HCT116 (cell line): ENCODE measurements at regions not wholly inside any gene's neighbourhood (a gene's known extent, or its start where the extent isn't known, plus 50 kb on each side); places are given as distances from the start of the nearest gene placed in this dataset.

Source experiments
- ATAC-seq: fragments of 200-7000 bp; cut with Tn5 transposase; 2 replicates; pipeline ENCODE4 v1.9.1; 2020; ENCODE audit warnings: mild to moderate bottlenecking, moderate library complexity
- BruUV-seq: library from RNA; stranded (reverse); fragments of 400-500 nt; replicated peaks from 2 replicates; lab custom pipeline; 2021; lab: Mats Ljungman, UMichigan
- CTCF ChIA-PET: fragments of 300-600 bp; sonication (Branson Sonifier 250); formaldehyde crosslinking; loops from one replicate; lab custom pipeline; 2021; ENCODE audit warnings: antibody characterized with exemption; lab: Charles Lee
- POLR2A ChIA-PET: fragments of 300-600, 350-600 bp; sonication (Branson Sonifier 250); formaldehyde crosslinking; loops from one replicate; lab custom pipeline; 2021; ENCODE audit warnings: antibody characterized with exemption; lab: Charles Lee
- RAD21 ChIA-PET, 2 experiments: fragments of 300-600 bp; sonication (Branson Sonifier 250); formaldehyde crosslinking; loops; one replicate each; lab custom pipeline; 2023; ENCODE audit warnings: low total read pairs in 2 of 2; ENCODE audit not compliant: uncharacterized antibody in 2 of 2, unreplicated experiment in 2 of 2, low non-redundant PET in 1 of 2; lab: Charles Lee
- DNase-seq: peaks from one replicate; pipeline ENCODE4 v3.0.0-alpha.2; 2010; ENCODE audit warnings: low read depth, low spot score
- H2AFZ ChIP-seq: fragments of 200-600 bp; shearing (Covaris generic), sonication (generic); 2 replicates; pipeline ENCODE4 v1.6.1; 2017; ENCODE audit warnings: low read depth, mixed run types, mixed read lengths, antibody characterized with exemption, low read length; ENCODE audit not compliant: poor library complexity, severe bottlenecking
- H3K27ac ChIP-seq: 2 replicates; pipeline ENCODE4 v1.5.1; 2012; ENCODE audit warnings: low read depth, low read length
- H3K27me3 ChIP-seq: fragments of 200-600 bp; sonication (generic); 2 replicates; pipeline ENCODE4 v1.6.1; 2016; ENCODE audit warnings: mixed run types, low read length, mixed read lengths; ENCODE audit not compliant: insufficient read depth
- H3K36me3 ChIP-seq, 2 experiments: fragments of 200-500 bp in 1 of 2; fragments of 200-600 bp in 1 of 2; sonication (Bioruptor generic) in 1 of 2; sonication (generic) in 1 of 2; 2 replicates each; pipeline versions ENCODE4 v1.5.1 to v1.6.1; 2014 to 2016; ENCODE audit warnings: low read length in 2 of 2, inconsistent platforms in 1 of 2, mixed read lengths in 1 of 2, mixed run types in 1 of 2; ENCODE audit not compliant: insufficient read depth in 2 of 2, control insufficient read depth in 1 of 2
- H3K4me1 ChIP-seq, 2 experiments: fragments of 200-600 bp in 1 of 2; sonication (generic) in 1 of 2; 2 replicates each; pipeline versions ENCODE4 v1.5.1 to v1.6.1; 2012 to 2017; ENCODE audit warnings: low read length in 2 of 2, inconsistent platforms in 1 of 2, mild to moderate bottlenecking in 1 of 2, mixed read lengths in 1 of 2, mixed run types in 1 of 2, moderate library complexity in 1 of 2; ENCODE audit not compliant: insufficient read depth in 2 of 2, control insufficient read depth in 1 of 2
- H3K4me2 ChIP-seq: fragments of 200-600 bp; sonication (generic); 2 replicates; pipeline ENCODE4 v1.6.1; 2017; ENCODE audit warnings: mixed run types, low read length, mixed read lengths
- H3K4me3 ChIP-seq, 2 experiments: fragments of 200-600 bp in 1 of 2; sonication (generic) in 1 of 2; replicated peaks in 1 of 2; 2 replicates each; pipeline ENCODE4 v1.5.1; 2011 to 2016; ENCODE audit warnings: low read length in 2 of 2, control low read depth in 1 of 2, low read depth in 1 of 2, mild to moderate bottlenecking in 1 of 2, mixed read lengths in 1 of 2, mixed run types in 1 of 2
- H3K79me2 ChIP-seq: fragments of 200-600 bp; sonication (generic); 2 replicates; pipeline ENCODE4 v1.6.1; 2017; ENCODE audit warnings: mild to moderate bottlenecking, mixed run types, low read length, moderate library complexity, mixed read lengths; ENCODE audit not compliant: insufficient read depth
- H3K9ac ChIP-seq: fragments of 200-600 bp; sonication (generic); 2 replicates; pipeline ENCODE4 v1.6.1; 2016; ENCODE audit warnings: low read length, mixed read lengths
- H3K9me2 ChIP-seq: fragments of 200-600 bp; sonication (generic), shearing (Covaris generic); 2 replicates; pipeline ENCODE4 v1.6.1; 2017; ENCODE audit warnings: mixed run types, mild to moderate bottlenecking, moderate library complexity; ENCODE audit not compliant: insufficient read depth
- H3K9me3 ChIP-seq, 2 experiments: fragments of 200-500 bp in 1 of 2; fragments of 200-600 bp in 1 of 2; sonication (Bioruptor generic) in 1 of 2; sonication (generic) in 1 of 2; 2 replicates each; pipeline ENCODE4 v1.6.1; 2014 to 2017; ENCODE audit warnings: low read length in 2 of 2, mixed read lengths in 2 of 2, inconsistent platforms in 1 of 2, low read depth in 1 of 2, mild to moderate bottlenecking in 1 of 2, mixed run types in 1 of 2, moderate library complexity in 1 of 2; ENCODE audit not compliant: control insufficient read depth in 1 of 2, insufficient read depth in 1 of 2
- H4K20me1 ChIP-seq: fragments of 200-600 bp; sonication (generic), shearing (Covaris generic); 2 replicates; pipeline ENCODE4 v1.6.1; 2017; ENCODE audit warnings: mixed run types, mild to moderate bottlenecking, moderate library complexity; ENCODE audit not compliant: insufficient read depth
- CBX3 ChIP-seq: IDR thresholded peaks from 2 replicates; pipeline ENCODE4 v1.6.1; 2012; ENCODE audit warnings: low read depth
- EZH2phosphoT487 ChIP-seq: fragments of 200-600 bp; IDR thresholded peaks from 2 replicates; pipeline ENCODE4 v1.6.1; 2018; ENCODE audit warnings: antibody characterized with exemption, borderline replicate concordance
- FOSL1 ChIP-seq: IDR thresholded peaks from 2 replicates; pipeline ENCODE4 v1.6.1; 2012; ENCODE audit warnings: low read depth
- JUND ChIP-seq: IDR thresholded peaks from 2 replicates; pipeline ENCODE4 v1.6.1; 2012
- POLR2A ChIP-seq: IDR thresholded peaks from 2 replicates; pipeline ENCODE4 v1.7.0; 2011; ENCODE audit warnings: borderline replicate concordance; ENCODE audit not compliant: insufficient read depth, insufficient read length; ENCODE audit errors: extremely low read depth
- POLR2AphosphoS5 ChIP-seq: IDR thresholded peaks from 2 replicates; pipeline ENCODE4 v1.6.1; 2011; ENCODE audit warnings: mild to moderate bottlenecking, low read depth, low read length, moderate library complexity
- RAD21 ChIP-seq: IDR thresholded peaks from 2 replicates; pipeline ENCODE4 v1.6.1; 2012; ENCODE audit warnings: low read depth, mild to moderate bottlenecking
- SIN3A ChIP-seq: IDR thresholded peaks from 2 replicates; pipeline ENCODE4 v1.6.1; 2012; ENCODE audit warnings: low read depth
- SP1 ChIP-seq: IDR thresholded peaks from 2 replicates; pipeline ENCODE4 v1.6.1; 2012; ENCODE audit warnings: low read depth
- SRF ChIP-seq: IDR thresholded peaks from 2 replicates; pipeline ENCODE4 v1.6.1; 2012; ENCODE audit warnings: low read depth
- TCF7L2 ChIP-seq: IDR thresholded peaks from 2 replicates; pipeline ENCODE4 v1.7.0; 2011; ENCODE audit warnings: borderline replicate concordance, inconsistent platforms; ENCODE audit not compliant: insufficient read depth, insufficient read length; ENCODE audit errors: extremely low read depth
- ZNF274 ChIP-seq: fragments of 200-500 bp; sonication (Bioruptor generic); IDR thresholded peaks from 2 replicates; pipeline ENCODE4 v1.6.1; 2014; ENCODE audit warnings: mild to moderate bottlenecking, low read depth, low read length, inconsistent platforms
- intact Hi-C: fragments of 100-400 bp; cut with micrococcal nuclease; formaldehyde crosslinking; loops from 2 replicates; pipeline ENCODE4 v1.10.0; 2022
- TF ChIP-seq, protein P1 (sequence below): IDR thresholded peaks from 2 replicates; pipeline ENCODE4 v1.6.1; 2012
- TF ChIP-seq, protein P2 (sequence below), 3 experiments: fragments of 200-600 bp in 1 of 3; sonication (generic) in 1 of 3; IDR thresholded peaks in 2 of 3; conservative IDR thresholded peaks in 1 of 3; 2 replicates each; pipeline ENCODE4 v1.5.1; 2012 to 2017; ENCODE audit warnings: low read depth in 2 of 3, low read length in 2 of 3, antibody characterized with exemption in 1 of 3, borderline replicate concordance in 1 of 3, control low read depth in 1 of 3, mild to moderate bottlenecking in 1 of 3, mixed read lengths in 1 of 3, mixed run types in 1 of 3, moderate library complexity in 1 of 3; ENCODE audit not compliant: insufficient read depth in 1 of 3

DNA sequence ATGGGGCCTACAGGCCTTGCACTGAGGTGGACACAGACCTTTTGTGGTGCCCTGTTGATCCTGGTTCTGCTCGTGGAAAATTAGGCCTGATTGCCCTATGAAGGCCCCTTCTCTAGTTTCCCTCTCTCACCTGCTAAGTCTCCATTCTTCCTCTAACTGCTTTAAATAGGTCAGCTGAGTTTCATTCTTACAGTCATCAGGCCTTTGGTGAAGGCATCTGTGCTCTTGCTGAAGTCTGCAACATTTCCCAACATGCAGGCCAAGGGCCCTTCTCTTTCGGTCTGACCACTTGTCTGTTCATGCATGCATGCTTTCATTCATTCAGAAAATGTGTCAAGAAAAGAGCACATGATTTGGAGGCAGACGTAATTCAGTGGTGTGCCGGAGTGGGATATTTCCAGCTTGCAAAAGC, 244.0 kb downstream of the BUB3 start:
- no peak overlapping the region for H3K4me3 ChIP-seq
- CTCF ChIA-PET = no interaction called here
- no peaks in the 10 kb centered on the region for H4K20me1 ChIP-seq
- no peak for ATAC-seq
- no peaks in the 10 kb centered on the region for H3K4me1 ChIP-seq
- RAD21 ChIA-PET = no interaction called here
- TF ChIP-seq, protein P1, sequence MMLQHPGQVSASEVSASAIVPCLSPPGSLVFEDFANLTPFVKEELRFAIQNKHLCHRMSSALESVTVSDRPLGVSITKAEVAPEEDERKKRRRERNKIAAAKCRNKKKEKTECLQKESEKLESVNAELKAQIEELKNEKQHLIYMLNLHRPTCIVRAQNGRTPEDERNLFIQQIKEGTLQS = no peak
- TF ChIP-seq JUND (no peak), SIN3A (no peak)
- peaks cover 1 to 2% of the 10 kb centered on the region in 2 experiments; a peak in 2 of 4 replicates for H3K9me3 ChIP-seq
- H3K9ac ChIP-seq = no peak overlapping the region
- H3K36me3 ChIP-seq = no peaks in the 10 kb centered on the region
- no TSS peak for BruUV-seq
- no peak for DNase-seq
- H3K9me2 ChIP-seq = no peaks in the 10 kb centered on the region
- no peaks in the 10 kb centered on the region for H3K27me3 ChIP-seq
- H3K27ac ChIP-seq = no peak overlapping the region
- intact Hi-C loops = no loop called here
- no peak overlapping the region for H2AFZ ChIP-seq
- H3K4me2 ChIP-seq = no peak overlapping the region
- H3K79me2 ChIP-seq = no peaks in the 10 kb centered on the region
- POLR2A ChIA-PET = no interaction called here

DNA sequence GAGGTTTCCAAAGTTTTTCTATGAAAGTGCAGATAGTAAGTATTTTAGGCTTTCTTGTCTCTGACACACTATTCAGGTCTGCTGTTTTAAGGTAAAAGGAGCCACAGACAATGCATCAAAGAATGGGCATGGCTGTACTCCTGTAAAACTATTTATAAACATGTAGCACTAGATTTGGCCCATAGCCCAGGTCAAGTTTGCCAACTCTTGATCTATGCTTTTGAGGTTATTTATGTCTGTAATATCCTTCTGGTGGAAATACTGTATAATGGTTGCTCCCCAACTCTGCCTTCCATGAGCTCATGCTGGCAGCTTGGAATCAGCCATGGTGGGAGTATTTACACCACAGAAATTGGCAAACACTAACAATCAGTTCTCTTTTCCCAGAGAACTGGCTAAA, 244.6 kb downstream of the BUB3 start:
- Histone ChIP-seq H3K79me2 (no peaks in the 10 kb centered on the region), H3K4me2 (no peak overlapping the region), H3K27me3 (no peaks in the 10 kb centered on the region), H3K36me3 (no peaks in the 10 kb centered on the region), H4K20me1 (no peaks in the 10 kb centered on the region), H3K4me3 (no peak overlapping the region), H3K9ac (no peak overlapping the region), H3K9me2 (no peaks in the 10 kb centered on the region), H3K4me1 (no peaks in the 10 kb centered on the region), H3K9me3 (peaks cover 7 to 8% of the 10 kb centered on the region in 2 experiments; a peak in 2 of 4 replicates), H3K27ac (no peak overlapping the region), H2AFZ (no peak overlapping the region)
- no peak for TF ChIP-seq EZH2phosphoT487
- TF ChIP-seq CBX3 = no peak
- TF ChIP-seq ZNF274 = no peak
- TF ChIP-seq, protein P2, sequence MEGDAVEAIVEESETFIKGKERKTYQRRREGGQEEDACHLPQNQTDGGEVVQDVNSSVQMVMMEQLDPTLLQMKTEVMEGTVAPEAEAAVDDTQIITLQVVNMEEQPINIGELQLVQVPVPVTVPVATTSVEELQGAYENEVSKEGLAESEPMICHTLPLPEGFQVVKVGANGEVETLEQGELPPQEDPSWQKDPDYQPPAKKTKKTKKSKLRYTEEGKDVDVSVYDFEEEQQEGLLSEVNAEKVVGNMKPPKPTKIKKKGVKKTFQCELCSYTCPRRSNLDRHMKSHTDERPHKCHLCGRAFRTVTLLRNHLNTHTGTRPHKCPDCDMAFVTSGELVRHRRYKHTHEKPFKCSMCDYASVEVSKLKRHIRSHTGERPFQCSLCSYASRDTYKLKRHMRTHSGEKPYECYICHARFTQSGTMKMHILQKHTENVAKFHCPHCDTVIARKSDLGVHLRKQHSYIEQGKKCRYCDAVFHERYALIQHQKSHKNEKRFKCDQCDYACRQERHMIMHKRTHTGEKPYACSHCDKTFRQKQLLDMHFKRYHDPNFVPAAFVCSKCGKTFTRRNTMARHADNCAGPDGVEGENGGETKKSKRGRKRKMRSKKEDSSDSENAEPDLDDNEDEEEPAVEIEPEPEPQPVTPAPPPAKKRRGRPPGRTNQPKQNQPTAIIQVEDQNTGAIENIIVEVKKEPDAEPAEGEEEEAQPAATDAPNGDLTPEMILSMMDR (IDR thresholded peaks at IDR 0.05 in 2 of 3, conservative IDR thresholded peaks at IDR 0.05 in 1 of 3; ENCODE audit: borderline replicate concordance in 1 of 3, insufficient read depth in 1 of 3, low read depth in 2 of 3, low read length in 2 of 3) = no peak
- TF ChIP-seq POLR2A = no peak
- TF ChIP-seq POLR2AphosphoS5 = no peak
- no peak for TF ChIP-seq FOSL1
- no peak for TF ChIP-seq JUND
- no peak for TF ChIP-seq TCF7L2
- TF ChIP-seq, protein P1 = no peak
- TF ChIP-seq SP1 = no peak
- no peak for TF ChIP-seq RAD21
- no peak for TF ChIP-seq SRF
- CTCF ChIA-PET = no interaction called here
- POLR2A ChIA-PET = no interaction called here
- intact Hi-C loops = no loop called here
- no TSS peak for BruUV-seq
- ATAC-seq (no peak), DNase-seq (no peak)
- RAD21 ChIA-PET = no interaction called here
